IMR-90 (cell line): ENCODE measurements at regions not wholly inside any gene's neighbourhood (a gene's known extent, or its start where the extent isn't known, plus 50 kb on each side); places are given as distances from the start of the nearest gene placed in this dataset.

Experiments used
- ATAC-seq: fragments of 200-7000 bp; cut with Tn5 transposase; 2 replicates; pipeline ENCODE4 v1.9.1; 2020; ENCODE audit warnings: low read depth, mild to moderate bottlenecking, moderate library complexity
- BruUV-seq: library from RNA; stranded (reverse); fragments of 400-500 nt; replicated peaks from 2 replicates; lab custom pipeline; 2021; lab: Mats Ljungman, UMichigan
- CTCF ChIA-PET: fragments of 300-600 bp; formaldehyde crosslinking; extraction: SDS; loops from one replicate; lab custom pipeline; 2021; ENCODE audit warnings: antibody characterized with exemption; lab: Yijun Ruan, JAX
- POLR2A ChIA-PET: fragments of 300-600 bp; sonication (Branson Sonifier 250); formaldehyde crosslinking; loops from one replicate; lab custom pipeline; 2022; ENCODE audit warnings: antibody characterized with exemption; ENCODE audit not compliant: unreplicated experiment; lab: Charles Lee
- DNase-seq: peaks from one replicate; pipeline ENCODE4 v3.0.0; 2013
- H2AFZ ChIP-seq: replicated peaks from 2 replicates; pipeline ENCODE3; 2013; ENCODE audit warnings: low read length, mild to moderate bottlenecking; ENCODE audit not compliant: poor library complexity
- H2AK5ac ChIP-seq: 2 replicates; pipeline ENCODE4 v1.6.1; 2013; ENCODE audit warnings: low read depth, low read length, inconsistent platforms
- H2AK9ac ChIP-seq: replicated peaks from 2 replicates; pipeline ENCODE3; 2013; ENCODE audit warnings: mild to moderate bottlenecking, low read depth, low read length, moderate library complexity; ENCODE audit not compliant: poor library complexity
- H2BK120ac ChIP-seq: 2 replicates; pipeline ENCODE4 v1.6.1; 2013; ENCODE audit warnings: low read depth, low read length, inconsistent platforms
- H2BK15ac ChIP-seq: 3 replicates; pipeline ENCODE4 v1.6.1; 2013; ENCODE audit warnings: low read depth, low read length, inconsistent platforms
- H2BK20ac ChIP-seq: 2 replicates; pipeline ENCODE4 v1.6.1; 2013; ENCODE audit warnings: low read depth, mild to moderate bottlenecking, inconsistent platforms, low read length, moderate library complexity
- H2BK5ac ChIP-seq: 2 replicates; pipeline ENCODE4 v1.6.1; 2013; ENCODE audit warnings: mild to moderate bottlenecking, low read depth, low read length, inconsistent platforms; ENCODE audit not compliant: poor library complexity, severe bottlenecking
- H3K14ac ChIP-seq: replicated peaks from 2 replicates; pipeline ENCODE4 v1.6.1; 2013; ENCODE audit warnings: low read depth, low read length, inconsistent platforms
- H3K18ac ChIP-seq: 2 replicates; pipeline ENCODE4 v1.6.1; 2013; ENCODE audit warnings: low read depth, low read length, control low read depth
- H3K23ac ChIP-seq: 2 replicates; pipeline ENCODE4 v1.6.1; 2013; ENCODE audit warnings: low read depth, low read length, inconsistent platforms
- H3K27ac ChIP-seq: 2 replicates; pipeline ENCODE4 v1.5.1; 2013; ENCODE audit warnings: mild to moderate bottlenecking, control low read depth, low read length; ENCODE audit not compliant: insufficient read depth
- H3K27me3 ChIP-seq: 2 replicates; pipeline ENCODE4 v1.6.1; 2013; ENCODE audit warnings: low read length; ENCODE audit not compliant: control insufficient read depth, insufficient read depth
- H3K36me3 ChIP-seq: 2 replicates; pipeline ENCODE4 v1.6.1; 2013; ENCODE audit warnings: low read length, mixed read lengths; ENCODE audit not compliant: control insufficient read depth, insufficient read depth
- H3K4ac ChIP-seq: 2 replicates; pipeline ENCODE4 v1.6.1; 2013; ENCODE audit warnings: low read depth, low read length, inconsistent platforms
- H3K4me1 ChIP-seq: 2 replicates; pipeline ENCODE4 v1.6.1; 2013; ENCODE audit warnings: low read length, mixed read lengths; ENCODE audit not compliant: control insufficient read depth, insufficient read depth
- H3K4me2 ChIP-seq: 2 replicates; pipeline ENCODE4 v1.6.1; 2013; ENCODE audit warnings: low read depth, mild to moderate bottlenecking, control low read depth, low read length, moderate library complexity
- H3K4me3 ChIP-seq: 2 replicates; pipeline ENCODE4 v1.5.1; 2013; ENCODE audit warnings: low read depth, mild to moderate bottlenecking, control low read depth, low read length, moderate library complexity; ENCODE audit not compliant: insufficient read depth
- H3K56ac ChIP-seq: 2 replicates; pipeline ENCODE4 v1.6.1; 2013; ENCODE audit warnings: low read length, inconsistent platforms; ENCODE audit not compliant: insufficient read depth; ENCODE audit errors: extremely low read depth
- H3K79me1 ChIP-seq, 2 experiments: 2 replicates each; pipeline ENCODE4 v1.6.1; 2013; ENCODE audit warnings: low read length in 2 of 2, inconsistent platforms in 1 of 2, low read depth in 1 of 2
- H3K9ac ChIP-seq: 2 replicates; pipeline ENCODE4 v1.6.1; 2013; ENCODE audit warnings: low read depth, low read length, control low read depth
- H3K9me1 ChIP-seq: 2 replicates; pipeline ENCODE4 v1.6.1; 2013; ENCODE audit warnings: low read length, inconsistent platforms; ENCODE audit not compliant: insufficient read depth
- H3K9me3 ChIP-seq: 2 replicates; pipeline ENCODE4 v1.6.1; 2013; ENCODE audit warnings: low read length; ENCODE audit not compliant: control insufficient read depth, insufficient read depth
- H4K20me1 ChIP-seq: 2 replicates; pipeline ENCODE4 v1.6.1; 2013; ENCODE audit warnings: low read length, inconsistent platforms; ENCODE audit not compliant: insufficient read depth
- H4K5ac ChIP-seq: 2 replicates; pipeline ENCODE4 v1.6.1; 2013; ENCODE audit warnings: mild to moderate bottlenecking, low read depth, low read length, control low read depth
- H4K8ac ChIP-seq, 2 experiments: 2 replicates each; pipeline ENCODE4 v1.6.1; 2013; ENCODE audit warnings: low read depth in 2 of 2, low read length in 2 of 2, control low read depth in 1 of 2, inconsistent platforms in 1 of 2
- H4K91ac ChIP-seq: 2 replicates; pipeline ENCODE4 v1.6.1; 2013; ENCODE audit warnings: low read depth, low read length, inconsistent platforms; ENCODE audit not compliant: insufficient read depth
- BHLHE40 ChIP-seq: fragments of 150-350 bp; IDR thresholded peaks from 2 replicates; pipeline ENCODE4 v1.6.1; 2016; ENCODE audit warnings: mild to moderate bottlenecking, low read depth, low read length
- CEBPB ChIP-seq: IDR thresholded peaks from 2 replicates; pipeline ENCODE4 v1.6.1; 2012; ENCODE audit warnings: low read depth, low read length, improper control_type of control experiment
- CHD1 ChIP-seq: IDR thresholded peaks from 2 replicates; pipeline ENCODE4 v1.6.1; 2012; ENCODE audit warnings: low read depth, low read length, improper control_type of control experiment
- CTCF ChIP-seq: conservative IDR thresholded peaks from 2 replicates; pipeline ENCODE4 v1.5.1; 2012; ENCODE audit warnings: mild to moderate bottlenecking, low read depth, low read length, improper control_type of control experiment
- FOS ChIP-seq: fragments of 150-350 bp; IDR thresholded peaks from 2 replicates; pipeline ENCODE4 v1.6.1; 2016; ENCODE audit warnings: low read depth, low read length
- MXI1 ChIP-seq: IDR thresholded peaks from 2 replicates; pipeline ENCODE4 v1.6.1; 2012; ENCODE audit warnings: low read depth, mild to moderate bottlenecking, low read length, moderate library complexity, borderline replicate concordance
- RAD21 ChIP-seq: IDR thresholded peaks from 2 replicates; pipeline ENCODE4 v1.6.1; 2012; ENCODE audit warnings: low read length, improper control_type of control experiment
- RFX5 ChIP-seq: IDR thresholded peaks from 2 replicates; pipeline ENCODE4 v1.8.0; 2012; ENCODE audit warnings: low read depth, mild to moderate bottlenecking, low read length, moderate library complexity
- SMC3 ChIP-seq: fragments of 150-350 bp; IDR thresholded peaks from 2 replicates; pipeline ENCODE4 v1.6.1; 2016; ENCODE audit warnings: low read depth, mild to moderate bottlenecking, antibody characterized with exemption, low read length, moderate library complexity
- USF2 ChIP-seq: fragments of 150-350 bp; IDR thresholded peaks from 2 replicates; pipeline ENCODE4 v1.6.1; 2017; ENCODE audit warnings: mild to moderate bottlenecking, antibody characterized with exemption, low read length, low read depth
- WGBS, 2 experiments: methylation state at CpG; one replicate each; pipeline versions ENCODE4 v1.1.5 to v1.1.7; 2013; ENCODE audit warnings: missing lambda C conversion rate in 2 of 2; ENCODE audit not compliant: insufficient read length in 1 of 2; ENCODE audit errors: extremely low coverage in 2 of 2; 5-methylcytosine and 5-hydroxymethylcytosine counted together
- dilution Hi-C: fragments of 300-500 bp; cut with HindIII; formaldehyde crosslinking; loops from one replicate; pipeline ENCODE4 v1.14.3; 2018; ENCODE audit warnings: low sequenced_read_pairs; ENCODE audit not compliant: unreplicated experiment
- in situ Hi-C: fragments of 300-500 bp; cut with MboI; formaldehyde crosslinking; loops from 3 replicates; pipeline ENCODE4 v1.14.3; 2019; ENCODE audit warnings: low sequenced_read_pairs, inconsistent platforms, mixed read lengths
- intact Hi-C: fragments of 100-400 bp; cut with micrococcal nuclease; formaldehyde crosslinking; loops from 2 replicates; pipeline ENCODE4 v1.10.0; 2022

GRCh38 chr5:141742144-141742543, 60.1 kb upstream of the ARAP3 start:
- no peak overlapping the region for H3K4ac ChIP-seq
- no peak overlapping the region for H3K4me2 ChIP-seq
- no peak overlapping the region for H3K23ac ChIP-seq
- no peaks in the 10 kb centered on the region for H3K36me3 ChIP-seq
- H3K9me1 ChIP-seq, result no peaks in the 10 kb centered on the region
- H3K4me1 ChIP-seq, result no peaks in the 10 kb centered on the region
- dilution Hi-C loops, result no loop called here
- TF ChIP-seq SMC3 (no peak), RAD21 (no peak), MXI1 (no peak), CEBPB (no peak), USF2 (no peak), BHLHE40 (no peak), FOS (no peak), CTCF (no peak), RFX5 (no peak), CHD1 (no peak)
- no peak overlapping the region for H4K5ac ChIP-seq
- WGBS, 2 experiments, result no CpG with 5 or more reads among the region's 1 CpG
- no peaks in the 10 kb centered on the region for H4K20me1 ChIP-seq
- H3K14ac ChIP-seq, result no peak overlapping the region
- H3K27me3 ChIP-seq, result peaks cover 17% of the 10 kb centered on the region
- no peak overlapping the region for H2AK5ac ChIP-seq
- no peak overlapping the region for H4K8ac ChIP-seq
- no peak for ATAC-seq
- H3K18ac ChIP-seq, result no peak overlapping the region
- H4K91ac ChIP-seq, result no peak overlapping the region
- no peak overlapping the region for H2AFZ ChIP-seq
- in situ Hi-C loops, result no loop called here
- no peak overlapping the region for H2BK20ac ChIP-seq
- no peak overlapping the region for H3K56ac ChIP-seq
- no peak overlapping the region for H2BK15ac ChIP-seq
- no peak overlapping the region for H3K4me3 ChIP-seq
- no peak overlapping the region for H3K9ac ChIP-seq
- no peak overlapping the region for H3K27ac ChIP-seq
- H2BK120ac ChIP-seq, result no peak overlapping the region
- no peak for DNase-seq
- intact Hi-C loops, result no loop called here
- BruUV-seq, result no TSS peak
- H3K79me1 ChIP-seq, result no peaks in the 10 kb centered on the region
- ChIA-PET CTCF (no interaction called here), POLR2A (no interaction called here)
- H3K9me3 ChIP-seq, result no peaks in the 10 kb centered on the region
- no peak overlapping the region for H2BK5ac ChIP-seq
- no peak overlapping the region for H2AK9ac ChIP-seq
